ENCODE measurements at regions not wholly inside any gene's neighbourhood (a gene's known extent, or its start where the extent isn't known, plus 50 kb on each side); places are given as distances from the start of the nearest gene placed in this dataset.

DNA sequence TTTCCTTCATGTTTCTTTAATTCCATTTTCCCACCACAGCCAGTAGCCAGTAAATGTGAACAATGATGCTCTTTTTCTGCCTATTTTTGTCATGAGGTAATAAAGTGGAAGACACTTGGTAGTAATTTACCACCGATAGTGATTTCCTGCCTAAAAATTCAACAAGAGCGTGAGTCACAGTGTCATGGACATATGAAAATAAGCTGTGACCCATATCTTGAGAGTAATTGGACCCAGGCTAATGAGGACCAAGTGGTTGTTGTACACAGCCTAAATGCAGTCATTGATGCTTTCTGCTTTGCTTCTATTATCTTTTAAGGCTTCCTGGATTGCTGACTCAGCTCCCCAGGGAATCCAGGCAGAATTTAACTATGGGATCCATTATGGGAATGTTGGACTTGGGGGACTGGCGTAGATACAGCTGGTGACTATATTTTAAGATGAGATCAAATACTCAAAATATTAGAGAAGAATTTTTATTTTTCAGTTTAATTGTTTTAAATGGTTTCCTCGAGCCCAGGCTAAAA is 265.9 kb upstream of the FERMT1 start:
- Histone ChIP-seq H3K9me1 (ENCODE audit: control insufficient read depth, extremely low read depth, insufficient read depth, low read length) (no peaks in the 10 kb centered on the region), H3K27me3 (ENCODE audit: control insufficient read depth, extremely low read depth, insufficient read depth, low read length) (no peaks in the 10 kb centered on the region), H4K20me1 (ENCODE audit: control insufficient read depth, extremely low read depth, insufficient read depth, low read length) (no peaks in the 10 kb centered on the region), H3K9ac (ENCODE audit: control insufficient read depth, extremely low read depth, insufficient read depth, low read length) (no peak overlapping the region), H3K79me2 (ENCODE audit: control insufficient read depth, insufficient read depth, low read length) (no peaks in the 10 kb centered on the region), H3K4me3 (ENCODE audit: control insufficient read depth in 2 of 3, extremely low read depth in 1 of 3, insufficient read depth in 2 of 3, low read depth in 1 of 3, low read length in 3 of 3) (no peak overlapping the region), H3K36me3 (ENCODE audit: control insufficient read depth in 2 of 2, extremely low read depth in 1 of 2, insufficient read depth in 2 of 2, low read length in 2 of 2) (no peaks in the 10 kb centered on the region), H3K4me1 (ENCODE audit: control insufficient read depth, extremely low read depth, insufficient read depth, low read length) (no peaks in the 10 kb centered on the region), H3K9me3 (ENCODE audit: control insufficient read depth, low read depth, low read length) (no peaks in the 10 kb centered on the region), H3K4me2 (ENCODE audit: control insufficient read depth, extremely low read depth, insufficient read depth, low read depth, low read length) (no peak overlapping the region), H2AFZ (ENCODE audit: control insufficient read depth, low read length) (no peak overlapping the region), H3K27ac (ENCODE audit: control insufficient read depth, insufficient read depth, low read length) (no peak overlapping the region)
- FAIRE-seq: no peak
- no peak for DNase-seq (ENCODE audit: low read depth, low spot score)
- TF ChIP-seq EZH2 (IDR thresholded peaks at IDR 0.05; ENCODE audit: low read length): no peak
- TF ChIP-seq, protein P1, sequence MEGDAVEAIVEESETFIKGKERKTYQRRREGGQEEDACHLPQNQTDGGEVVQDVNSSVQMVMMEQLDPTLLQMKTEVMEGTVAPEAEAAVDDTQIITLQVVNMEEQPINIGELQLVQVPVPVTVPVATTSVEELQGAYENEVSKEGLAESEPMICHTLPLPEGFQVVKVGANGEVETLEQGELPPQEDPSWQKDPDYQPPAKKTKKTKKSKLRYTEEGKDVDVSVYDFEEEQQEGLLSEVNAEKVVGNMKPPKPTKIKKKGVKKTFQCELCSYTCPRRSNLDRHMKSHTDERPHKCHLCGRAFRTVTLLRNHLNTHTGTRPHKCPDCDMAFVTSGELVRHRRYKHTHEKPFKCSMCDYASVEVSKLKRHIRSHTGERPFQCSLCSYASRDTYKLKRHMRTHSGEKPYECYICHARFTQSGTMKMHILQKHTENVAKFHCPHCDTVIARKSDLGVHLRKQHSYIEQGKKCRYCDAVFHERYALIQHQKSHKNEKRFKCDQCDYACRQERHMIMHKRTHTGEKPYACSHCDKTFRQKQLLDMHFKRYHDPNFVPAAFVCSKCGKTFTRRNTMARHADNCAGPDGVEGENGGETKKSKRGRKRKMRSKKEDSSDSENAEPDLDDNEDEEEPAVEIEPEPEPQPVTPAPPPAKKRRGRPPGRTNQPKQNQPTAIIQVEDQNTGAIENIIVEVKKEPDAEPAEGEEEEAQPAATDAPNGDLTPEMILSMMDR (optimal IDR thresholded peaks at IDR 0.05 in 1 of 3, IDR thresholded peaks at IDR 0.05 in 1 of 3, conservative IDR thresholded peaks at IDR 0.05 in 1 of 3; ENCODE audit: extremely low read depth in 1 of 3, insufficient read depth in 2 of 3, low read length in 3 of 3): no peak
- dilution Hi-C loops (cut with MboI; ENCODE audit: extremely low pct_ligation_motif_present, low sequenced_read_pairs): no loop called here

DNA sequence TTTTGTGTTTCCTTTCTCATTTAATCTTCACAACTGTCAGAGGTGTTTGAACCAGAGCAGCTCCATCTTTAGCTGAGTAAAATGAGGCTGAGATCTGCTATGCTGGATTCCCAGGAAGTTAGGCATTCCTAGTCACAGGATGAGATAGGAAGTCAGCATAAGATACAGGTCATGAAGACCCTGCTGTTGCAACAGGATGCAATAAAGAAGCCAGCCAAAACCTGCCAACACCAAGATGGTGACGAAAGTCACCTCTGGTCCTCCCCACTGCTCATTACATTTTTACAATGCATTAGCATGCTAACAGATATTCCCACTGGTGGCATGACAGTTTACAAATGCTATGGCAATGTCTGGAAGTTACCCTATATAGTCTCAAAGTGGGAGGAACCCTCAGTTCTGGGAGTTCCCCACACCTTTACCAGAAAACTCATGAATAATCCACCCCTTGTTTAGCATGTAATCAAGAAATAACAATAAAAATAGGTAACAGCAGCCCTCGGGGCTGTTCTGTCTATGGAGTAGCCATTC is 262.2 kb upstream of the FERMT1 start:
- no peaks in the 10 kb centered on the region for H3K79me2 ChIP-seq (ENCODE audit: control insufficient read depth, insufficient read depth, low read length)
- H3K4me3 ChIP-seq (ENCODE audit: control insufficient read depth in 2 of 3, extremely low read depth in 1 of 3, insufficient read depth in 2 of 3, low read depth in 1 of 3, low read length in 3 of 3): no peak overlapping the region
- H3K4me1 ChIP-seq (ENCODE audit: control insufficient read depth, extremely low read depth, insufficient read depth, low read length): no peaks in the 10 kb centered on the region
- no peaks in the 10 kb centered on the region for H4K20me1 ChIP-seq (ENCODE audit: control insufficient read depth, extremely low read depth, insufficient read depth, low read length)
- no peak overlapping the region for H3K4me2 ChIP-seq (ENCODE audit: control insufficient read depth, extremely low read depth, insufficient read depth, low read depth, low read length)
- no peaks in the 10 kb centered on the region for H3K27me3 ChIP-seq (ENCODE audit: control insufficient read depth, extremely low read depth, insufficient read depth, low read length)
- no peaks in the 10 kb centered on the region for H3K36me3 ChIP-seq (ENCODE audit: control insufficient read depth in 2 of 2, extremely low read depth in 1 of 2, insufficient read depth in 2 of 2, low read length in 2 of 2)
- no peaks in the 10 kb centered on the region for H3K9me1 ChIP-seq (ENCODE audit: control insufficient read depth, extremely low read depth, insufficient read depth, low read length)
- H3K9me3 ChIP-seq (ENCODE audit: control insufficient read depth, low read depth, low read length): no peaks in the 10 kb centered on the region
- DNase-seq (ENCODE audit: low read depth, low spot score) (no peak), FAIRE-seq (no peak)
- H2AFZ ChIP-seq (ENCODE audit: control insufficient read depth, low read length): no peak overlapping the region
- no peak overlapping the region for H3K9ac ChIP-seq (ENCODE audit: control insufficient read depth, extremely low read depth, insufficient read depth, low read length)
- no peak for TF ChIP-seq EZH2 (IDR thresholded peaks at IDR 0.05; ENCODE audit: low read length)
- TF ChIP-seq, protein P1 (optimal IDR thresholded peaks at IDR 0.05 in 1 of 3, IDR thresholded peaks at IDR 0.05 in 1 of 3, conservative IDR thresholded peaks at IDR 0.05 in 1 of 3; ENCODE audit: extremely low read depth in 1 of 3, insufficient read depth in 2 of 3, low read length in 3 of 3): no peak
- H3K27ac ChIP-seq (ENCODE audit: control insufficient read depth, insufficient read depth, low read length): no peak overlapping the region
- dilution Hi-C loops (cut with MboI; ENCODE audit: extremely low pct_ligation_motif_present, low sequenced_read_pairs): no loop called here

Measured in keratinocyte (primary cell).